ENCODE measurements at regions not wholly inside any gene's neighbourhood (a gene's known extent, or its start where the extent isn't known, plus 50 kb on each side); places are given as distances from the start of the nearest gene placed in this dataset.

- no peak for TF ChIP-seq CTCF (IDR thresholded peaks at IDR 0.05)
- no peak for TF ChIP-seq POLR2A (IDR thresholded peaks at IDR 0.05)
These were observed 126.9 kb downstream of the CYRIA start for GRCh38 chr2:16538707-16539106.
